HL-60 (cell line): ENCODE measurements at regions not wholly inside any gene's neighbourhood (a gene's known extent, or its start where the extent isn't known, plus 50 kb on each side); places are given as distances from the start of the nearest gene placed in this dataset.

Source experiments
- CTCF ChIP-seq: IDR thresholded peaks from one replicate; pipeline ENCODE4 v1.5.1; 2011; ENCODE audit warnings: low read length, control low read depth, inconsistent platforms; ENCODE audit not compliant: insufficient read depth
- GABPA ChIP-seq: IDR thresholded peaks from 2 replicates; pipeline ENCODE4 v1.6.1; 2012; ENCODE audit warnings: low read depth
- POLR2AphosphoS5 ChIP-seq: IDR thresholded peaks from 2 replicates; pipeline ENCODE4 v1.6.1; 2012; ENCODE audit warnings: low read depth
- REST ChIP-seq: IDR thresholded peaks from 2 replicates; pipeline ENCODE4 v1.6.1; 2012; ENCODE audit warnings: low read depth; ENCODE audit not compliant: insufficient replicate concordance
- SPI1 ChIP-seq: IDR thresholded peaks from 2 replicates; pipeline ENCODE4 v1.6.1; 2012; ENCODE audit warnings: low read depth, mild to moderate bottlenecking, borderline replicate concordance

GRCh38 chr12:16884056-16884455 is 278.1 kb upstream of the LMO3 start:
- no peak for TF ChIP-seq POLR2AphosphoS5
- no peak for TF ChIP-seq REST
- no peak for TF ChIP-seq CTCF
- TF ChIP-seq GABPA, result no peak
- no peak for TF ChIP-seq SPI1
